Stimulated activated CD8-positive, alpha-beta memory T cell treated with anti-CD3 and anti-CD28 coated beads, Interleukin-15, amount 100 ng/mL, for 24 hours (primary cell): ENCODE measurements at regions not wholly inside any gene's neighbourhood (a gene's known extent, or its start where the extent isn't known, plus 50 kb on each side); places are given as distances from the start of the nearest gene placed in this dataset.
A peak's percentile ranks its signal among the peaks of the same experiment; 100 is the strongest.

Source experiments
- DNase-seq: peaks from one replicate; pipeline ENCODE4 v3.0.0-alpha.2; 2020; ENCODE audit warnings: low read depth

DNA sequence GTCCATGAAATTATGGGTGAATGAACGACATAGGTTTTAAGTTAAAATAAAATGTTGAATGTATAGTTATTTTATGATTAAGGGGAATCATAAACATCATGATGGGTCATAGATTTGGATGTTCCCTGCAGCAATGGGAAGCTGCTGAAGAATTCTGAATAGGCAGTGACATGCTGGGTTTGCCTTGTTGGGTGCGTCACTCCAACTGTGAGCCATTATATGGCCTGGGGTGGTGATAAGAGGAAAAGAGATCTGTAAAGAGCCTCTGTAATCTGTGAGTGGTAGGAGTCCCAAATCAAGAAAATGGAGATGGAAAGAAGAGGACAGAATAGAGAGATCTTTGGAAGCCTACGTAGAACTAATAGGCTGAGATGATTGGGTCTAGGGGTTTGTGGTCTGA is 58.1 kb upstream of the GPR26 start:
- DNase-seq, result no peak

DNA sequence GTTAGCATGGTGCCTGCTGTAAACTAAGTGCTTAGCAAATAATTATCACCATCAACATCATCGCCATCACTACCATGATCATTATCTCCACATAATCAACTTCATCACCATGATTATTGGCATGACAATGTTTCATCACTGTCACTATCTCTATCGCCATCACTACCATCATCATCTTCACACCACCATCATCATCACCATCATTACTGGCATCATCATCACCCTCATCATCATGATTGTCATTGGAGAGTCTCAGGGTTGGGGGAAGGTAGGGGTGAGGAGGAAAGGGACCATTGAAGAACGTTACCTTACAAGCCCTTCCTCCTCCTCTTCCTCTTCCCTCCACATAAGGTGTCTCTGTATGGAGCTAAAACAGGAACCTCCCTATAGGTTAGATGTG is 54.9 kb upstream of the GPR26 start:
- DNase-seq, result no peak

DNA sequence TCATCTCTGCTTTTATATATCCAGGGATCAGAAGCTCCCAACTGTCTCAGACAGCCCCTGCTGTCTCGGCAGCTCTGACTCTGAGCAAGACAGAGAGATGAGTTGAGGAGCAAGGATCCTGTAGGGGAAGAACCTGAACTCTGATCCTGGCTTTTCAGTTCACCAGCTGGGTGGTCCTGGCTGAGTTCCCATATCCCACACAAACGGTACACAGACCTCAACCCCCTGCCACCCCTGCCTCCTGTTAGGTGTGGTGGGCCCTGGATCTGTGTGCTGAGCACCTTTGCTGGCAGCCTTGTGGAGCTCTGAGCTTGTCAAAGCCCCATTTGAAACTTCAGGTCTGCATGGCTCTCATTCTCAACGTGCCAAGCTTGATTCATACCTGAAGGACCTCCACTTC is 54.3 kb upstream of the GPR26 start:
- no peak for DNase-seq

DNA sequence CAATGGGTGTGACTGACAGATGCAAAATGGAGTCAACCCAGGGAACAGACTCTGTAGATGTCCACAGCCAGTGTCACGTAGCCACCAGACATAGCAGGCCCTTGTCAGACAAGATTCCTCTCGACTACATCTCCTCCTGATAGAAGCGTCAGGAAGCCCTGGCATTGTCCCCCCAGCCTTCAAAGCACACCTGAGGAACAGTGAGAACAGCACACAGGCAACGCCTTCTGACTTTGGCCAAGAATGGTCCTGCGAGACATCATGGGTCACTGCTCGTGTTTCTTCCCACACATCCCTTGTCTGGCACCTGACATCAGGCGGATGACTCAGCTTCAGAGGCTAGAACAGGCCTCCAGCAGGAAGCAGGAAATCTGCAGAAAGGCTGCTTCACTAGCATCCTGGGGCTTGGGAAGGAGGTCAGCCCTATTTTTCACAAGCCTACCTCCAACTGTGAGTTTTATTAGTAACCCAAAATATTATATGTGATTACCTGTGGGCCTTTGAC is 52.8 kb upstream of the GPR26 start:
- no peak for DNase-seq

DNA sequence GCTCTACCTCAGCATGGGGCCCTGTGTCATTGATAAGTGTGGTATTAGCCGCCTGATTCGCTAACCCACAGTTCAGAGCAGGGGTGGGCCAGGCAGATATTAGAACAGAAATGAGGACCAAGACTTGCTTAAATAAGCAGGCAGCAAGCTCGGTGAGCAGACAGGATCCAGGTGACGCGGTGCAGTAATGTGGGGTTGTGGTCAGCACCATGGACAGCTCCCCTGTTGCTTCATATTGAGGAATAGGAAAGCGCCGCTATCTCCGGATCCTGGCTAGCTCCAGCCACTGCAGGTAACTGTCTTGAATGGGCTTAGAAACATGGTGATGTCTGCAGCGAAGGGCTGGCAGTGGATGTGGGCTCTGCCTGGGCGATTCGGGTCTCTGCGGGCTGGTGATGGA is 51.3 kb upstream of the GPR26 start:
- DNase-seq, result peak; percentile 6
